GM23338 (cell line): ENCODE measurements at regions not wholly inside any gene's neighbourhood (a gene's known extent, or its start where the extent isn't known, plus 50 kb on each side); places are given as distances from the start of the nearest gene placed in this dataset.

Experiments used
- ATAC-seq: fragments of 200-7000 bp; cut with Tn5 transposase; 3 replicates; pipeline ENCODE4 v1.9.1; 2020
- DNase-seq: peaks from one replicate; pipeline ENCODE4 v3.0.0-alpha.2; 2015; ENCODE audit warnings: low spot score
- H2AFZ ChIP-seq: fragments of 200-600 bp; sonication (generic); 2 replicates; pipeline ENCODE4 v1.8.0; 2016; ENCODE audit warnings: antibody characterized with exemption, mild to moderate bottlenecking, moderate library complexity
- H3F3A ChIP-seq: fragments of 200-600 bp; sonication (generic); replicated peaks from 2 replicates; pipeline ENCODE4 v1.8.0; 2017; ENCODE audit warnings: antibody characterized with exemption, mixed run types, low read depth
- H3K27ac ChIP-seq: fragments of 200-600 bp; sonication (generic); 2 replicates; pipeline ENCODE4 v1.6.1; 2016; ENCODE audit warnings: low read depth
- H3K27me3 ChIP-seq: fragments of 200-600 bp; sonication (generic); 2 replicates; pipeline ENCODE4 v1.8.0; 2016; ENCODE audit warnings: mild to moderate bottlenecking, mixed run types, moderate library complexity; ENCODE audit not compliant: insufficient read depth
- H3K36me3 ChIP-seq: fragments of 200-600 bp; sonication (generic); 2 replicates; pipeline ENCODE4 v1.8.0; 2016; ENCODE audit warnings: mild to moderate bottlenecking; ENCODE audit not compliant: insufficient read depth
- H3K4me1 ChIP-seq: fragments of 200-600 bp; sonication (generic); 2 replicates; pipeline ENCODE4 v1.8.0; 2016; ENCODE audit warnings: mild to moderate bottlenecking, moderate library complexity; ENCODE audit not compliant: insufficient read depth
- H3K4me2 ChIP-seq: fragments of 200-600 bp; sonication (generic); 2 replicates; pipeline ENCODE4 v1.7.1; 2017; ENCODE audit warnings: mixed run types
- H3K4me3 ChIP-seq: fragments of 200-600 bp; sonication (generic); 2 replicates; pipeline ENCODE4 v1.6.1; 2016; ENCODE audit warnings: mixed run types
- H3K79me2 ChIP-seq: fragments of 200-600 bp; sonication (generic); replicated peaks from 2 replicates; pipeline ENCODE4 v1.8.0; 2017; ENCODE audit warnings: mild to moderate bottlenecking; ENCODE audit not compliant: insufficient read depth
- H3K9me2 ChIP-seq: fragments of 200-600 bp; sonication (generic); 2 replicates; pipeline ENCODE4 v1.8.0; 2017; ENCODE audit not compliant: insufficient read depth
- H4K20me1 ChIP-seq: fragments of 200-600 bp; sonication (generic); replicated peaks from 2 replicates; pipeline ENCODE4 v1.8.0; 2017; ENCODE audit warnings: mild to moderate bottlenecking; ENCODE audit not compliant: insufficient read depth
- H3K27ac Mint-ChIP-seq: 2 replicates; pipeline ENCODE4 v1.8.0; 2020; ENCODE audit warnings: inconsistent platforms, mild to moderate bottlenecking, moderate library complexity, mixed read lengths
- H3K27me3 Mint-ChIP-seq: 3 replicates; pipeline ENCODE4 v1.8.0; 2022; ENCODE audit warnings: low read depth, mild to moderate bottlenecking, moderate library complexity, mixed read lengths, inconsistent platforms; ENCODE audit not compliant: insufficient read depth, poor library complexity
- H3K36me3 Mint-ChIP-seq: 3 replicates; pipeline ENCODE4 v1.8.0; 2021; ENCODE audit warnings: low read depth, mild to moderate bottlenecking, inconsistent platforms, moderate library complexity, mixed read lengths
- H3K4me1 Mint-ChIP-seq: 3 replicates; pipeline ENCODE4 v1.8.0; 2020; ENCODE audit warnings: mild to moderate bottlenecking, inconsistent platforms, mixed read lengths
- H3K4me3 Mint-ChIP-seq: 3 replicates; pipeline ENCODE4 v1.8.0; 2021; ENCODE audit warnings: moderate library complexity, mild to moderate bottlenecking, inconsistent platforms, mixed read lengths
- H3K9me3 Mint-ChIP-seq: 3 replicates; pipeline ENCODE4 v1.8.0; 2020; ENCODE audit warnings: moderate library complexity, mild to moderate bottlenecking, inconsistent platforms, mixed read lengths
- CREB1 ChIP-seq: fragments of 250-450 bp; sonication (Bioruptor Pico); IDR thresholded peaks from 2 replicates; pipeline ENCODE4 v1.5.0; 2020; ENCODE audit warnings: low read depth, mild to moderate bottlenecking, moderate library complexity
- EZH2 ChIP-seq: fragments of 200-600 bp; sonication (generic); IDR thresholded peaks from one replicate; pipeline ENCODE4 v1.8.0; 2017; ENCODE audit warnings: antibody characterized with exemption, mild to moderate bottlenecking, low read depth; ENCODE audit not compliant: unreplicated experiment
- JUNB ChIP-seq: IDR thresholded peaks from one replicate; pipeline ENCODE4 v1.6.1; 2016; ENCODE audit warnings: antibody characterized with exemption; ENCODE audit not compliant: unreplicated experiment
- NANOG ChIP-seq: IDR thresholded peaks from 2 replicates; pipeline ENCODE4 v1.6.1; 2016; ENCODE audit warnings: antibody characterized with exemption, borderline replicate concordance
- POLR2AphosphoS5 ChIP-seq: IDR thresholded peaks from 2 replicates; pipeline ENCODE4 v1.6.1; 2016; ENCODE audit warnings: antibody characterized with exemption, low read depth
- ZNF331 ChIP-seq: fragments of 250-450 bp; sonication (Bioruptor Pico); IDR thresholded peaks from 2 replicates; pipeline ENCODE4 v1.5.0; 2020; ENCODE audit warnings: low read depth, mild to moderate bottlenecking, moderate library complexity
- TF ChIP-seq, protein P1 (sequence below): IDR thresholded peaks from one replicate; pipeline ENCODE4 v1.6.1; 2018; ENCODE audit warnings: antibody characterized with exemption; ENCODE audit not compliant: unreplicated experiment
- TF ChIP-seq, protein P2 (sequence below): IDR thresholded peaks from 2 replicates; pipeline ENCODE4 v1.6.1; 2016; ENCODE audit warnings: antibody characterized with exemption
- TF ChIP-seq, protein P3 (sequence below): fragments of 250-450 bp; sonication (Bioruptor Pico); IDR thresholded peaks from 2 replicates; pipeline ENCODE4 v1.5.0; 2020; ENCODE audit warnings: mild to moderate bottlenecking, moderate library complexity

- H3K4me1 ChIP-seq = no peaks in the 10 kb centered on the region
- no peaks in the 10 kb centered on the region for H3K27me3 Mint-ChIP-seq
- no peak overlapping the region for H3K27ac Mint-ChIP-seq
- H3K27ac ChIP-seq = no peak overlapping the region
- ATAC-seq = no peak
- DNase-seq = no peak
- TF ChIP-seq, protein P1, sequence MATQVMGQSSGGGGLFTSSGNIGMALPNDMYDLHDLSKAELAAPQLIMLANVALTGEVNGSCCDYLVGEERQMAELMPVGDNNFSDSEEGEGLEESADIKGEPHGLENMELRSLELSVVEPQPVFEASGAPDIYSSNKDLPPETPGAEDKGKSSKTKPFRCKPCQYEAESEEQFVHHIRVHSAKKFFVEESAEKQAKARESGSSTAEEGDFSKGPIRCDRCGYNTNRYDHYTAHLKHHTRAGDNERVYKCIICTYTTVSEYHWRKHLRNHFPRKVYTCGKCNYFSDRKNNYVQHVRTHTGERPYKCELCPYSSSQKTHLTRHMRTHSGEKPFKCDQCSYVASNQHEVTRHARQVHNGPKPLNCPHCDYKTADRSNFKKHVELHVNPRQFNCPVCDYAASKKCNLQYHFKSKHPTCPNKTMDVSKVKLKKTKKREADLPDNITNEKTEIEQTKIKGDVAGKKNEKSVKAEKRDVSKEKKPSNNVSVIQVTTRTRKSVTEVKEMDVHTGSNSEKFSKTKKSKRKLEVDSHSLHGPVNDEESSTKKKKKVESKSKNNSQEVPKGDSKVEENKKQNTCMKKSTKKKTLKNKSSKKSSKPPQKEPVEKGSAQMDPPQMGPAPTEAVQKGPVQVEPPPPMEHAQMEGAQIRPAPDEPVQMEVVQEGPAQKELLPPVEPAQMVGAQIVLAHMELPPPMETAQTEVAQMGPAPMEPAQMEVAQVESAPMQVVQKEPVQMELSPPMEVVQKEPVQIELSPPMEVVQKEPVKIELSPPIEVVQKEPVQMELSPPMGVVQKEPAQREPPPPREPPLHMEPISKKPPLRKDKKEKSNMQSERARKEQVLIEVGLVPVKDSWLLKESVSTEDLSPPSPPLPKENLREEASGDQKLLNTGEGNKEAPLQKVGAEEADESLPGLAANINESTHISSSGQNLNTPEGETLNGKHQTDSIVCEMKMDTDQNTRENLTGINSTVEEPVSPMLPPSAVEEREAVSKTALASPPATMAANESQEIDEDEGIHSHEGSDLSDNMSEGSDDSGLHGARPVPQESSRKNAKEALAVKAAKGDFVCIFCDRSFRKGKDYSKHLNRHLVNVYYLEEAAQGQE = no peak
- TF ChIP-seq CREB1 (CRISPR knock-in tag) (no peak), POLR2AphosphoS5 (no peak), EZH2 (no peak), ZNF331 (CRISPR knock-in tag) (no peak), NANOG (no peak), JUNB (no peak)
- TF ChIP-seq, protein P2, sequence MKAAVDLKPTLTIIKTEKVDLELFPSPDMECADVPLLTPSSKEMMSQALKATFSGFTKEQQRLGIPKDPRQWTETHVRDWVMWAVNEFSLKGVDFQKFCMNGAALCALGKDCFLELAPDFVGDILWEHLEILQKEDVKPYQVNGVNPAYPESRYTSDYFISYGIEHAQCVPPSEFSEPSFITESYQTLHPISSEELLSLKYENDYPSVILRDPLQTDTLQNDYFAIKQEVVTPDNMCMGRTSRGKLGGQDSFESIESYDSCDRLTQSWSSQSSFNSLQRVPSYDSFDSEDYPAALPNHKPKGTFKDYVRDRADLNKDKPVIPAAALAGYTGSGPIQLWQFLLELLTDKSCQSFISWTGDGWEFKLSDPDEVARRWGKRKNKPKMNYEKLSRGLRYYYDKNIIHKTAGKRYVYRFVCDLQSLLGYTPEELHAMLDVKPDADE = no peak
- TF ChIP-seq, protein P3, sequence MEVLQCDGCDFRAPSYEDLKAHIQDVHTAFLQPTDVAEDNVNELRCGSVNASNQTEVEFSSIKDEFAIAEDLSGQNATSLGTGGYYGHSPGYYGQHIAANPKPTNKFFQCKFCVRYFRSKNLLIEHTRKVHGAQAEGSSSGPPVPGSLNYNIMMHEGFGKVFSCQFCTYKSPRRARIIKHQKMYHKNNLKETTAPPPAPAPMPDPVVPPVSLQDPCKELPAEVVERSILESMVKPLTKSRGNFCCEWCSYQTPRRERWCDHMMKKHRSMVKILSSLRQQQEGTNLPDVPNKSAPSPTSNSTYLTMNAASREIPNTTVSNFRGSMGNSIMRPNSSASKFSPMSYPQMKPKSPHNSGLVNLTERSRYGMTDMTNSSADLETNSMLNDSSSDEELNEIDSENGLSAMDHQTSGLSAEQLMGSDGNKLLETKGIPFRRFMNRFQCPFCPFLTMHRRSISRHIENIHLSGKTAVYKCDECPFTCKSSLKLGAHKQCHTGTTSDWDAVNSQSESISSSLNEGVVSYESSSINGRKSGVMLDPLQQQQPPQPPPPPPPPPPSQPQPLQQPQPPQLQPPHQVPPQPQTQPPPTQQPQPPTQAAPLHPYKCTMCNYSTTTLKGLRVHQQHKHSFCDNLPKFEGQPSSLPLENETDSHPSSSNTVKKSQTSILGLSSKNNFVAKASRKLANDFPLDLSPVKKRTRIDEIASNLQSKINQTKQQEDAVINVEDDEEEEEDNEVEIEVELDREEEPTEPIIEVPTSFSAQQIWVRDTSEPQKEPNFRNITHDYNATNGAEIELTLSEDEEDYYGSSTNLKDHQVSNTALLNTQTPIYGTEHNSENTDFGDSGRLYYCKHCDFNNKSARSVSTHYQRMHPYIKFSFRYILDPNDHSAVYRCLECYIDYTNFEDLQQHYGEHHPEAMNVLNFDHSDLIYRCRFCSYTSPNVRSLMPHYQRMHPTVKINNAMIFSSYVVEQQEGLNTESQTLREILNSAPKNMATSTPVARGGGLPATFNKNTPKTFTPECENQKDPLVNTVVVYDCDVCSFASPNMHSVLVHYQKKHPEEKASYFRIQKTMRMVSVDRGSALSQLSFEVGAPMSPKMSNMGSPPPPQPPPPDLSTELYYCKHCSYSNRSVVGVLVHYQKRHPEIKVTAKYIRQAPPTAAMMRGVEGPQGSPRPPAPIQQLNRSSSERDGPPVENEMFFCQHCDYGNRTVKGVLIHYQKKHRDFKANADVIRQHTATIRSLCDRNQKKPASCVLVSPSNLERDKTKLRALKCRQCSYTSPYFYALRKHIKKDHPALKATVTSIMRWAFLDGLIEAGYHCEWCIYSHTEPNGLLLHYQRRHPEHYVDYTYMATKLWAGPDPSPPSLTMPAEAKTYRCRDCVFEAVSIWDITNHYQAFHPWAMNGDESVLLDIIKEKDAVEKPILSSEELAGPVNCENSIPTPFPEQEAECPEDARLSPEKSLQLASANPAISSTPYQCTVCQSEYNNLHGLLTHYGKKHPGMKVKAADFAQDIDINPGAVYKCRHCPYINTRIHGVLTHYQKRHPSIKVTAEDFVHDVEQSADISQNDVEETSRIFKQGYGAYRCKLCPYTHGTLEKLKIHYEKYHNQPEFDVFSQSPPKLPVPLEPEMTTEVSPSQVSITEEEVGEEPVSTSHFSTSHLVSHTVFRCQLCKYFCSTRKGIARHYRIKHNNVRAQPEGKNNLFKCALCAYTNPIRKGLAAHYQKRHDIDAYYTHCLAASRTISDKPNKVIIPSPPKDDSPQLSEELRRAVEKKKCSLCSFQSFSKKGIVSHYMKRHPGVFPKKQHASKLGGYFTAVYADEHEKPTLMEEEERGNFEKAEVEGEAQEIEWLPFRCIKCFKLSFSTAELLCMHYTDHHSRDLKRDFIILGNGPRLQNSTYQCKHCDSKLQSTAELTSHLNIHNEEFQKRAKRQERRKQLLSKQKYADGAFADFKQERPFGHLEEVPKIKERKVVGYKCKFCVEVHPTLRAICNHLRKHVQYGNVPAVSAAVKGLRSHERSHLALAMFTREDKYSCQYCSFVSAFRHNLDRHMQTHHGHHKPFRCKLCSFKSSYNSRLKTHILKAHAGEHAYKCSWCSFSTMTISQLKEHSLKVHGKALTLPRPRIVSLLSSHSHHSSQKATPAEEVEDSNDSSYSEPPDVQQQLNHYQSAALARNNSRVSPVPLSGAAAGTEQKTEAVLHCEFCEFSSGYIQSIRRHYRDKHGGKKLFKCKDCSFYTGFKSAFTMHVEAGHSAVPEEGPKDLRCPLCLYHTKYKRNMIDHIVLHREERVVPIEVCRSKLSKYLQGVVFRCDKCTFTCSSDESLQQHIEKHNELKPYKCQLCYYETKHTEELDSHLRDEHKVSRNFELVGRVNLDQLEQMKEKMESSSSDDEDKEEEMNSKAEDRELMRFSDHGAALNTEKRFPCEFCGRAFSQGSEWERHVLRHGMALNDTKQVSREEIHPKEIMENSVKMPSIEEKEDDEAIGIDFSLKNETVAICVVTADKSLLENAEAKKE (CRISPR knock-in tag) = no peak
- H3K36me3 Mint-ChIP-seq = no peaks in the 10 kb centered on the region
- H3K4me2 ChIP-seq = no peak overlapping the region
- no peaks in the 10 kb centered on the region for H3K9me2 ChIP-seq
- no peak overlapping the region for H2AFZ ChIP-seq
- H3F3A ChIP-seq = no peaks in the 10 kb centered on the region
- no peaks in the 10 kb centered on the region; the same call in 2 of the 3 replicates for H3K9me3 Mint-ChIP-seq
- no peaks in the 10 kb centered on the region for H3K36me3 ChIP-seq
- H3K79me2 ChIP-seq = no peaks in the 10 kb centered on the region
- no peaks in the 10 kb centered on the region for H4K20me1 ChIP-seq
- no peak overlapping the region for H3K4me3 Mint-ChIP-seq
- no peaks in the 10 kb centered on the region for H3K4me1 Mint-ChIP-seq
- H3K4me3 ChIP-seq = no peak overlapping the region
- no peaks in the 10 kb centered on the region for H3K27me3 ChIP-seq
Observed at GRCh38 chr10:4669585-4669984, 156.4 kb upstream of the AKR1E2 start.
